Fibroblast of skin of left biceps (primary cell): ENCODE measurements at regions not wholly inside any gene's neighbourhood (a gene's known extent, or its start where the extent isn't known, plus 50 kb on each side); places are given as distances from the start of the nearest gene placed in this dataset.

Experiments
- DNase-seq, 2 experiments: peaks; one replicate each; pipeline ENCODE4 v3.0.0-alpha.2; 2013; ENCODE audit warnings: low read depth in 2 of 2

DNA sequence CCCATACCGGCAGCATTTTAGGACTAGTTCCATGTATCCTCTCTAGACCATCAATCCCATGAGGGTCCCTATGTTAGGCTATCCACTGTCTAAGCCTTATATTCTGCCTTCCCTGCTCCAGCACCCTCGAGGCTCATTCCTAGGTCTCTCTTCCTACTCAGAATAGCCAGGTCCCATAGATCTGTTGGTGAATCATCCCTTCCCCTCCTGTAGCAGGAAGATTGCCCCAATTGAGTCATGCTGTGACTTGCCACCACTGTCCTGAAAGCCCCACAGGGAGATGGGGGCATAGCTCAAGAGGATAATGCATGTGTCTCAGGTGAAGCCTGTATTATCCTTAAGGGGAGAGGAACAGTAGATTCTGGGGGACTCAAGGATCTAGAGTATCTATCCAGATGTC lies 143.1 kb upstream of the MOCS1 start:
- no peak for DNase-seq

DNA sequence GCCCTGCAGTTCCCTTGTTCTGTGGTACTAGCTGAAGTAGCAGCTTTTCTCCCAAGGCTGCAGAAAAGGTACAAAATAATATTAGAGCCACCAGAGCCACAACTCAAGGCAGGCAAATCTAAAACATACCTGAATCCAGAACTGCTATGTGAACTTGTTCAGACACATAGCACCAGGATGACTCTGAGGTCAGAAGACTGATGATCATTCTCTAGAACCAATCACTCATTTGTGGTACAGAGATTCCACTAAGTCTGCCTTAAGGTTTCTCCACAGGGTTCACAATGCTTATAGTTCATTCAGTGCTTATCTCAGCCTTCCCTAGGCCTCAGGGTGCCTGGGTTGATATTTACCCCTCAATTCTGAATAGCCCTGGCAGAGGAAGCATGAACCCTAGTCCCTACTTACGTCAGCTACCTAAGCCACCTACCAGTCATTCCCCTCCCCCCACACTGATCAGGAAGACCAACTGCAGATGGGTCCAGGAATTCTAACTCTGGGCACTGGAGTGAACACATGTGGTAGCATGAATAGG lies 140.9 kb upstream of the MOCS1 start:
- DNase-seq: no peak

DNA sequence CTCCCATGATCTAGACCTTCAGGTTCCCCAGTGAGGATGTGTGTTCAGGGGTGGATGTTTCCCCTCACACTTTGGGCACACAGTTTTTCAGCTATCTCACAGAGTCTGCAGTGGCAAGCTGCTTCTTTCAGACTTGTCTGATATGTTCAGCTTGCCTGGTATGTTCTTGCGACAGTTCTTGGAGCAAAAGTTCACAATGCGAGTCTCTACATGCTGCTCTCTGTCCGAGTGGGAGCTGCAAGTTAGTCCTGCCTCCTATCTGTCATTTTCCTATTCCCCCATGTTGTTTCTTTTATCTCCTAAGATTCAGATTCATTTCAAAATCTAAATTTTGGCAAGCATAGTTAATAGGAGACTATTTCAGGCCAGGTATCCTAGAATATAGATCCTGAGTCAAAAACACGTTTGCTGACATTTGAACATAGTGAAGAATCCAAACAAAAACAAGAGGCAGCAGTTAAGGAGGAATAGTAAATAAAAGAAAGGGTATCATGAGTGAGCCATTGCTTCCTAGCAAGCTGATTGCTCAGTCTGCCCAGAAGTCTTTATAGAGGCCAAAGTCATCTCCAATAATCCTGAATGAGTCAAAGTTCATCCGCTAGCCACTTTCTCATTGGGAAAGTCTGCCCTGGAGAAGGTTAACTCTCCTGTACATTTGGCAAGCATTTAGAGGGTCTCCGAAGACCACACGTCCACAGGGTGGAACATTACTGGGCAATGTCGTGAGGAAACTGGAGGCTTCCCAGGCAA lies 140.2 kb upstream of the MOCS1 start:
- DNase-seq: no peak

DNA sequence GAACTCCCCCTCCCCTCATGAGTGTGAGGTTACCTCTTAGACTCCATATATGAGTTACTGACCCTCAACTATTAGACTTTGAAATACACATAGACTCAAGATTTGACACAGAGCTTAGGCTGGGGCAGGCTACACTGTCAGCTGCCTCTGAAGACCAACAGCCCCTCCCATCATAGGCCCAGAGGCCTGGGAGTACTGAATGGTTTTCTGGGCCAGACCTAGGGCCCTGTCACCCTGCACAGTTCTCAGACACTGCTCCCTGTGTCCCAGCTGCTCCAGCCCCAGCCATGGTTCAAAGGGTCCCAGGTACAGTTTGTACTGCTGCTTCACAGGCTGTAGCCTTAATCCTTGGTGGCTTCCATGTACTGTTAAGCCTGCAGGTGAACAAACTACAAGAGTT lies 132.1 kb upstream of the MOCS1 start:
- DNase-seq: no peak

DNA sequence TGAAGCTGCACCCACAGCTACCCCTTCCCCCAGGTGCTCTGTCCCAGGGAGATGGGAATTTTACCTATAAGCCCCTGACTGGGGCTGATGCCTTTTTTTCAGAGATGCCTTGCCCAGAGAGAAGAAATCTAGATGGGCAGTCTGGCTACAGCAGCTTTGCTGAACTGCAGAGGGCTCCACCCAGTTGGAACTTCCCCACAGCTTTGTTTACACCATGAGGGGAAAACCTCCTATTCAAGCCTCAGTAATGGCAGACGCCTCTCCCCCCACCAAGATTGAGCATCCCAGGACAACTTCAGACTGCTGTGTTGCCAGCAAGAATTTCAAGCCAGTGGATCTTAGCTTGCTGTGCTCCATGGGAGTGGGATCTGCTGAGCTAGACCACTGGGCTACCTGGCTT lies 122.6 kb upstream of the MOCS1 start:
- DNase-seq: no peak

DNA sequence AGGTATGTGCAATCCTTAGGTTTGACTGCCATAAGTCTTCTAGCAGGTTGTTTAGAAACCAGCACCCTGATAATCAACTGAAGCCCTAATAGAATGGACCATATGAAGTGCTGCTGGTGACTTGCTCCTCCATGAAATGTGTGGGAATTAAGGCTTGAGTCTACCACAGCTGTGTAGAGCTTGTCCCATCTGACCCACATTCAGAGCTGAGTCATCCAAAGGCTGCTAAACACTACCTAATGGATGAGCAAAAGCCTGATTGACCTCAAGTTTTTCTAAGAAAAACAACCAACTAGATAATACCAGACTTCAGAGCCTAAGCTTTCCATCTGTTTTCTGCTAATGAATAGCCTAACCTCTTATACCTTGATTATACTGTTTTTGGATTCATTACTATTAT lies 120.3 kb upstream of the MOCS1 start:
- DNase-seq: no peak

DNA sequence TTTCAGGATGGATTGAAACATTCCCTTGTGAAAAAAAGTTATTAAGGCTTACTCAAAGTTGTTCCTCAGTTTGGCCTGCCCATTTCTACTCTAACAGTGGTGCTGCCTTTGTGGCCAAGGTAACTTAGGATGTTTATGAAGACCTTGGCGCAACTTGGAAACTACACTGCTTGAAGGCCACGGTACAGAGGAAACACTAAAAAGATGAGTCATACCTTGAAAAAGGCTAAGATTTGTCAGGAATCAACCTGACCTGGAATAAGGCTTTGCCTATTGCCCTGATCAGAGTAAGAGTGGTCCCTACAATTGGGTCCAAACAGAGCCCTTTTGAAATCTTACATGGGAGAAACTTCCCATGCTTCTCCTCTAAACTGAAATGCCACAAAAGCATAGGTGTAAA lies 119.9 kb upstream of the MOCS1 start:
- no peak for DNase-seq

DNA sequence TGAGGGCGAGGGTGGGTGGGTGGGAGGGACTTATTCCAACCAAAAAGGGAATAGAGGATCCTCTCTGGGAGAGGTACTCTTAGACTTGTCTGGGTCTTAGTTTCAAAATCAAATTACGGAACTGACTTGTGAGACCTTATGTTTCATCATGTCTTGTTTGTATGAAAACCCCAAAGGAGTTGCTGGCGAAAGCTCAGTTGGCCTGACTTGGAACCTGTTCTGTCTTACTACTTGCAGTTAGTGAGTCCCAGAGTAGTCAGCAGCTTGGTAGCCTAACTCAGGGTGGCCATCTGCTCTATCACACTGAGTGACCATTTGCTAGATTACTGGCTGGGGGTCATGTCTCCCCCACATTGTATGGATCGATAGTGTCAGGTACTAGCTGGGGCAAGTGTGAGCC lies 114.9 kb upstream of the MOCS1 start:
- DNase-seq: no peak

DNA sequence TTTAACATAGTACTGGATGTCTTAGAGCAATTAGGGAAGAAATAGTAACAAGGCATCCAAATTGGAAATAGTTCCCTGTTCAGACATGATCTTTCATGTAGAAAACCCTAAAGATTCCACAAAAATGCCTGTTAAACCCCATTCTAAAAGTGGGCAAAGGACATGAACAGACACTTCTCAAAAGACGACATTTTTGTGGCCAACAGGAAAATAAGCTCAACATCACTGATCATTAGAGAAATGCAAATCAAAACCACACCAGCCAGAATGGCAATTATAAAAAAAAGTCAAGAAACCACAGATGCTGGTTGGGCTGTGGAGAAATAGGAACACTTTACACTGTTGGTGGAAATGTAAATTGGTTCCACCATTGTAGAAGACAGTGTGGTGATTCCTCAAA lies 109.9 kb upstream of the MOCS1 start:
- no peak for DNase-seq

DNA sequence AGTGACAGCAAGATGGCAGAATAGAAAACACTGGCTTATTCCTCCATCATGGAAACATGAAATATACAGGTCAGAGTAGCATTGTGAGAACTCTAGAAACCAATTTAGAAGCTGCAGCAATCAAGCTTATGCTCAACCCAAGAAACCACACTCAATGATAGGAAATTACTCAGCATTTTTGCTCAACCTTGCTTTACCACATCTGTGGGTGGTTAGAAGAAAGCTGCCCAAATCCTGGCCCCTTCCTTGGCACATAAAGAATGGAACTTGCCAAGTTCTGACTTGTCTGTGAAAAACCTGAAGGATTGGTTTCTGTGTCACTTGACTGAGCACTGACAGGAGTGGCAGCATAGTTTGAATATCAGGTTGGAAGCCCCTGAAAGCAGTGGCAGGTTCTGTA lies 108.0 kb upstream of the MOCS1 start:
- DNase-seq: no peak

DNA sequence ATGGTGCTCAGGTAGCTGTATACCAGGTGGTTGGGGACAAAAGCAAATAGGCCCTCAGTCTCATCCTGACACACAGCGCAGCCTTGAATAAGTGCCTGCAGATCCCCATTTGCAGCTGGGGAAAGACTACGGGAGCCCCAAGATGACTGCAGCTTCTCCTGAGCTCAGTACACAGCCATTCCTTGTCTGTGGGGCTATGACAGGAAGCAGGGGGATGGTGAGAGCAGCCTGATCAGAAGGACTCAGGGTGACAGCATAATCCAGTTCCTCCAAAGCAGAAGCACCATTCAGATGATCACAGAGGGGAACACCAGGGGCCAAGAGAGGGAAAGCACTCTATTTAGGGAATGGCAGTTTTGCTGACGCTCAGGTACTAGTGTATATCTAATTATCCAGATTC lies 104.8 kb upstream of the MOCS1 start:
- no peak for DNase-seq

DNA sequence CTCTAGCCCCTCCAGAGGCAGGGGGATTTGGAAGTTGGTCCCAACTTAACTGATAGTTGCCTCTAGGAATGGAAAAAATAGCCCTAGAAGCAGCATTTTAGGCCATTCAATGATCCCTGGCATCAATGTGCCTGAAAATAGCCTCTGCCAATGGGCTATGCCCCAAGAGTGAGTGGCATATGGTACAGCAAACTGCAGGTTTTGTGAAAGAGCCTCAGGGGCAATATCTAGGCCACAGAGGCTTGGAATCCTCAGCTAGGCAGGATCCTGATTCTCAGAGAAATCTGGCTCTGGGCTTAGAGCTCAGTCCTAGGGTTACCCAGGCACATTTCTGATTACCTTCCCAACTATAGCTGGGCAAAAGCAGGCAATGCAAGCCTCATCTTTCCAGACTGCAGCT lies 104.4 kb upstream of the MOCS1 start:
- no peak for DNase-seq

DNA sequence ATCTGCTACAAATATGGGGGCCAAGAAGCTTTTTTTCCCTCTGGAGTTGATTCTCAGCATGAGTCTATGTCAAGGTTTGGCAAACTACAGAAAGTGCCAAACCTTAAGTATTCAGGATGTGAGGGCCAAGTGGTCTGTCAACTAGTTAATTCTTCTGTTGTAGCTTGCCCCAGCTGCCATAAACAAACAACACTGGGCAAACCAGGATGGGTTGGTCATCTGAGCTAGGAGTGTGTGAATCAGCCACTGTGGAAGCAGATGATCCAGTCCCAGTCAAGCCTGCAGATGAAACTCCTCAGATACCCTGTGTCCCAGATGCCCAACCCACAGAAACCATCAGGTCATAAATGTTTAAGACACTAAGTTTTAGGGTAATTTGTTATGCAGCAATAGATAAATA lies 103.0 kb upstream of the MOCS1 start:
- no peak for DNase-seq

DNA sequence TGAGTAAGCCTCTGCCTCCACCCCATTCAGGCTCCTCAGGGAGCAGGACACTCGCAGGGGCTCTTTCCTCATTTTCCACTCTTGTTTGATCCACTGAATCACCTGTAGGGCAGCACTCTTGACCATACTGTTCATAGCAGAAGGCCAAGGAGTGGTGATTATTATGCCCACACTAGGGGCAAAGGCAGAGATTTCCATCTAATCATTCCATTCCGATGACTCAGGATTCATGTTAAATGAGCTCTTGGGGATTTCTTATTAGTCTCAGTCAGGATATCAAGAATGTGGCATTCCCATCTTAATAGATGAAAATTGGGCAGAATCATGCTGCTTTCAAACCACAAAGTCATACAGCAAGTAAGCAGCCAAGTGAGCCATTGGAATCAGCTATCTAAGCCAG lies 101.9 kb upstream of the MOCS1 start:
- DNase-seq: no peak

DNA sequence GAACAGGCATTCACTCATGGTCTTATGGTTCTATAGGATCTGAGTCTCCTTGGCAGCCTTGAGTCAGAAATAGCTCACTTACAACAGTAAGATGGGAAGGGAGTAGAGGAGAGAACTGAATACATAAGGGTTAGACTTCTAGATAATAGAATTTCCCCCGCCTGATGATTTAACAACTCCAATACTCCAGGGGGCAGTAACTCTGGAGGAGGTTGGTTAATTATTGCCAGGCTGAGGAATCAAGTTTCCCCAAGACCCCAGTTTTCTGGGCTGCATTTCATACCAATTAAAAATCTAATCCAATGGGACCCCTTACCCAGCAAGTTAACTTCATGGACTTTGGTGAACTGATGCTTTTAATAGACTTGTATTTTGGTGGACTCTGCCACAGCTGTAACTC lies 94.2 kb upstream of the MOCS1 start:
- no peak for DNase-seq

DNA sequence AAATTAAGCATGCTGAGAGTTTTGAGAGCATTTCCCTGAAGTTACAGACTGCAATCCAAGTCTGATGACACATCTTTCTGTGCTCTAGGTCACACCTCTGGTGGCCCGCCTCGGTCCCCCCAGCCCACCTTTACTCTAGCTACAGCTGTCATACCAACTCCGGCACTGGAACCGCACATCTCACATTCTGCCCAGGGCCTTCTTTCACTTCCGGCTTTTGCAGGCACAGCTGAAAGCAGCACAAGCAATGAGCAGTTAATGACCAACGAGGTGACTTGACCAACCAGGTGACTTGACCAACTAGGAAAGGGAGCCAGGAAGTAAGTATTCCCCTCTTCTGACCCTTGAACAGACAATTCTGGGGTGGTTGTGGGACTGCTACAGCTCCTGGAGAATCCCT lies 88.6 kb upstream of the MOCS1 start:
- DNase-seq: no peak

DNA sequence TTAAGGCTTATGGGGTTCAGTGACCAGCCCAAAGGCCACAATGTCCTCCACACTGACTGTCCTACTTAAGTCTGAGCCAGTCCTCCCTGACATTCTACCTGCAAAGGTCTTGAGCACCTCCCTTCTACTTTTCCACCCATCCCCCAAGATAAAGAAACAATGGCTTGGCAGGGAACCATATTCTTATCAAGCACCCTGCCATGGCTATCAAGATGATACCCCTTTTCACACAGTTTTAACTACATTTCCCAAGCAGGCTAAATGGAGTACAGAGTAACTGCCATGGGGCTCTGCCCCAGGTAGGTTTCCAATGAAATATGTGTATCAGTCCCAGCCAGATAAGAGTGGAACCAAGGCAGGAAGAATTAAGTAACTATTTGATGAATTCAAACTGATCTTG lies 85.9 kb upstream of the MOCS1 start:
- DNase-seq: no peak

DNA sequence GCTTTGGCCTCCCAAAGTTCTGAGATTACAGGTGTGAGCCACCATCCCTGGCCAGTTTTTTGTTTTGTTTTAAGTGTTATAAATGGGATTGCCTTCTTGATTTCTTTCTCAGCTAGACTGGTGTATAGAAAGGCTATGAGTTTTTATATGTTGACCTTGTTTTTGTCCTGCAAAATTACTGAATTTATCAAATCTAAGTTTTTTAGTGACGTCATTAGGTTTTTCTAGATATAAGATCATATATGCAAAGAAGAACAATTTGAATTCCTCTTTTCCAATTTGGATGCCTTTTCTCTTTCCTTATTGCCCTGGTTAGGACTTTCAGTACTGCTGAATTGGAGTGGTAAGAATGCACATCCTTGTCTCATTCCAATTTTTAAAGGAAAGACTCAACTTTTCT lies 81.3 kb upstream of the MOCS1 start:
- no peak for DNase-seq

DNA sequence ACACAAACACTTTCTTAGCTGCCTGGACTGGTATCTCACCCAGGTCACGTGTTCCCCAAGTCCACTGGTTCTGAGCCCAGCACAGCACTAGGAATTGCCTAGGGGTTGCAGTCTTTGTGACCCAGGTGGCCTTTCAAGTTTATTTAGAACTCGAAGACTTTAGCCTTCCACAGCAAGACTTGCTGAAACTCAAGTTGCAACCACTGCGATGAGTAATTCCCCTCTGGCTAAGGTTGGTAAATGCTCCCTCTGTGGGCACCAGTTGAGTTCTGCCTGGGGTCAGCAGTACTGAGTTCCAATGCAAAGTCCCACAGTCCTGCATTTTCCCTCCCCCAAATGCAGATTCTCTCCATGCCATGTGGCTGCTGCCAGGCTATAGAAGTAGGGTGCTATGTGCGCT lies 77.6 kb upstream of the MOCS1 start:
- no peak for DNase-seq

DNA sequence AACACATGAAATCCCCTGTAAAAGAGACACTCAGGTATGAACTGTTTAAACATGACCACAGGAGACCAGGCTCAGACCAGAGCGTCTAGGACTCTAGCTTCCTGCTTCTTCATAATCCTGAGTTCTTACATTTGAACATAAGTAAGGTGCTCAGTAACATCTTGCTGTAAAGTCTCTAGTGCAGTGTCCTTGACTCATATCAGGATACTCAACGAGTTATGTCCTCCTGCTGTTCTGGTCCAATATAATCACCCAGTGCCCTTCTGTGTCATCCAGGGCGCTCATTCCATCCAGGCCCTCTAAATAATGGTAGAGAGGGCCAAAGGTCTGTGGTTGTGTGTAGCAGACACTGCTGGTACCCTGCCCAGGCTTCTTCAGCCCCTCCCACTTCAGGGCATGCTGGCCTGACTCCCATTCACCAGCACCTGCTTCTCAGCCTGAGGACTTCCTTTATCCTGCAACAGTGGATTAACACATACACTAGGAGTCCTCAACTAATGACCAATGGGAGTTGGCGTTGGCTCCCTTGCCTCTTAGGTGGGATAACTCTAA lies 66.8 kb upstream of the MOCS1 start:
- DNase-seq: no peak

DNA sequence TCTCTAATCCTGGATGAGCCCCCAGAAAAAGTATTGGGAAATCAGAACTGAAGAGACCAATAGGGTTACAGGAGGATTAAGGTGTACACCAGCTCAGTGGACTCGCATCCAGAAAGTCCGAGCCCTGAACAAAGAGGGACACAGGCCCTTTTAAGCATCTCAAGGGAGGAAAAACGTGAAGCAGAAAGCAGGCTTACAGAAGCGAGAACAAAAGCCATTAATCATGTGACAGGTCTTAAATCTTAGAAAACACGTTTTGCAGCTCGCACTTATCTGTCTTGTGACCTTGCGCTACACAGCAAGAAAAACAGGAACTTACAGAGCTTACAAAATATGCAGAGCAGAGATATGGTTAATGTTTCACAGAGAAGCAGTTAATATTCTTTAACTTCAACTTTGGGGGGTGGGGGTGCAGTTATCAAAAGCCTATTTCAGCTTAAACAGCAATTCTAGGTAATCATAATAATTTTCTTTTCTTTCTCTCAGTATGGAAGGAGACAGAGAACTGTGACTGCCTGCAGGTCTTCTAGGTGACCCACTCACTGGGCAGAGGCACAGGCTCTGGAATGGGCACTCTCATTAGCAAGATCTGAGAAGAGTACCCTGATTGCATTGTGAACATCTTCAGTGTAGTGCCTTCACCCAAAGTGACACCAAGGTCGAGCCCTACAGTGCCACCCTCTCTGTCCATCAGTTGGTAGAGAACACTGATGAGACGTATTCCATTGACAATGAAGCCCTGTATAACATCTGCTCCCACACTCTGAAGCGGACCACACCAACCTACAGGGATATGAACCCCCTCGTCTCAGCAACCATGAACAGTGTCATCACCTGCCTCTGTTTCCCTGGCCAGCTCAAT lies 65.0 kb upstream of the MOCS1 start:
- DNase-seq: no peak

DNA sequence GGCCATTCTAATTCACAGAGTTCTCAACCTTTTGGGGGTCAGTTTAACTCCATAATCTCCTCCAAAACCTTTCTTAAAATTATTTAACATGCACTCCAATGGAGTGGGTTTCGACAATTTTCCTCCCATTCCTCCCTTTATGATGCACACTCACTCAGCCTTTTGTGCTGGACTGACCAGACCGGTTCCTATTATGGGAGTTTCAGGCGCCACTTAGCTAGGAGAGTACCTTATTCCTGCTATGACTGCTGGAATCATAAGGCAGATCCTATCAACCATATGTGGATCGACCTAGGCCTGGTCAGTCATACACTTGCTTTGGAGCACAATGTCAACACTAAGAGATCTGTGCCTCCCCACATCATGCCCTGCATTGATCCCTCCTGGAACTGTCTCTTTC lies 63.9 kb upstream of the MOCS1 start:
- DNase-seq: no peak

DNA sequence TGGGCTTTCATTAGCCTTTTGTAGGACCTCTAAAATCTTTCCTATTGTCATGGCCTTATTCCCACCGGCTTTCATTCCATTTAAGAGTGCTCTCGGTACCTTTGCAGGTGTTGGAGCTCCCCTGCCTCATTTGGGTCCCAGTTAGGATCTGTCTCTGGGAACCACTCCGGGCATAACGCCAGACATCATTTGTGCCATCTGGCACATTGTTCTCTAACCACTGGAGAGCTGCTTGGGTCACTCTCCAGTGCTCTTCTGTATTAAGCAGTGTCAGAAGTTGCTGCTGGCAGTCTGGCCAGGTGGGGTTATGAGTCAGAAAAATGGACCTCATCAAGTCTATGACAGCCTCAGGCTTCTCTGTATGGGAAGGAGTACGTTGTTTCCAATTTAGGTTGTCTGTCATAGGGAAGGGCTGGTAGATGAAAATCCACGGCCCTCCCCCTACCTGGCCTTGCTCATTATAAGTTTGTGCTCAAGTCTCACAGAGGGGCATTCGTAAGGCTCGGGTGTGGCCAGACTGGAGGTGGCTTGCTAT lies 62.9 kb upstream of the MOCS1 start:
- DNase-seq: no peak
